IPS-NIHi7 (cell line): ENCODE measurements at regions not wholly inside any gene's neighbourhood (a gene's known extent, or its start where the extent isn't known, plus 50 kb on each side); places are given as distances from the start of the nearest gene placed in this dataset.
"Not testable (repeated sequence)": the region's sequence is repeated elsewhere in the genome, so short reads cannot be mapped to it uniquely, and the experiment has no call there.

Experiments
- DNase-seq: peaks from one replicate; pipeline ENCODE4 v3.0.0; 2012; ENCODE audit warnings: mixed read lengths; ENCODE audit errors: extremely low spot score

DNA sequence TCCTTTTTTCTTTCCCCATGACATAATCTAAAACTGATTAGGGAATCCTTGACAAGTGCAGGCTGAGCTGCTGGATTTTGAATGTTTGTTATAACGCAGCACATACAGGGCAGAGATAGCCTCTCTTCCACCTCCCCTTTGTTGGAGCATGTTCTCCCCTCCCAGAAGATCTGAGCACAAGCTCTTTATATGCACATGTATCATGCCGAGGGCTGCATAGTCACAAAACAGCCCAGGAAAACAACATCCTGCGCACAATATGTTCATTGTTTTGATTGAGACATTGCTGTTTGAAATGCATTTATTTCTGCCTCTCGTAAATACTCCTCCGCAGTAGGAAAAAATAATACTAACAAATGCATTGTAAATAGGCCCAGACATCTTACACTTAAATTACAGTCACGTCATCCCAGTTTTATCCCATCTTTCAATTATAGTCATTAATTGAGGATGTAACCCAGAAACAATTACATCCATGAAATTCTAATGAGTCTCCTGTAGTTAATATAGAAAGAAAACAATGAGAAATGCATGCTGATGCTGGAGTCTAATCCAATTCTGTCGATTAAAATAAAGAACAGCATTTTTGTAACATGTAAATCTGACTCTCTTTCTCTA, 401.8 kb downstream of the BTG1 start:
- no peak for DNase-seq

DNA sequence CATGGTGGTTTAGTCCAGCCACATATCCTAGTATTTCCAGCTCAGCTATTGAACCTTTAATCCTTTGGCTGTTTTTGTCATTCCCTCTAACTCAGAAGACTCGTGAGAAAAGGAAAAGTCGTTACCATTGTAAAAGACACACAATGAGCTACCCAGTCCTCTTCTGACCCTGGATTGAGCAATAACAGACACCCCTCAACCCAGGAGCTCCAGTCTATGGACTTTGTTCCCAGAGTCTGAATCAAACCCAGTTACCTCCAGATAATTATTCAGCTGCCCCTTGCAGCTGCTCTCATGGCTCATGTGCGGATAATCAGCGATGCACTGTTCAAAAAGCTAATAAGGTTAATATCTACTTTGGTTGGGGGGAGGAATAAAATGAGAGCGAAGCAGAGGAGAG, 402.4 kb downstream of the BTG1 start:
- DNase-seq, result no peak

DNA sequence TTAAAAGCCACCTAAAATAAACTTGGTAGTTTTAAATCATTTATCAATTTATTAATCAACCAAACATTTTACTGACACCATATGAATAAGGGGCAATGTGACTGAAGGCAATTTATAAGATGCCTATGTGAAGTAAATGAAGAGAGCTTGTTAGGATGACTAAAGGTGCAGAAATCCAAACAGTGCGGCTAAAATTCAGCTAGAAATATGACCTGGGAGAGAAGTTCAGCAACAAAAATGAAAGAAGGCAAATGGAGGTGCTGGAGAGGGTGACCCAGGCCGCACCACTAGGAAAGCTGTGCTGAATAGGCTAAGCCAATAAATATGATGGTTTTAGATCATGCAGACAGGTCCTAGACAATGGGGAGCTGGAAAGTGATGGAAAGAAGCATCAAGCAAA, 403.7 kb downstream of the BTG1 start:
- no peak for DNase-seq

DNA sequence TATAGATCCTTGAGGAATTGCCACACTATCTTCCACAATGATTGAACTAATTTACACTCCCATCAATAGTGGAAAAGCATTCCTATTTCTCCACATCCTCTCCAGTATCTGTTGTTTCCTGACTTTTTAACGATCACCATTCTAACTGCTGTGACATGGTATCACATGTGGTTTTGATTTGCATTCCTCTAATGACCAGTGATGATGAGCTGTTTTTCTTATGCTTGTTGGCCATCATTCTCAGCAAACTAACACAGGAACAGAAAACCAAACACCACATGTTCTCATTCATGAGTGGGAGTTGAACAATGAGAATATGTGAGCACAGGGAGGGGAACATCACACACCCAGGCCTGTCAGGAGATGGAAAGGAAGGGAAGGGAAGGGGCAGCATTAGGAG, 411.8 kb downstream of the BTG1 start:
- not testable (repeated sequence) for DNase-seq

DNA sequence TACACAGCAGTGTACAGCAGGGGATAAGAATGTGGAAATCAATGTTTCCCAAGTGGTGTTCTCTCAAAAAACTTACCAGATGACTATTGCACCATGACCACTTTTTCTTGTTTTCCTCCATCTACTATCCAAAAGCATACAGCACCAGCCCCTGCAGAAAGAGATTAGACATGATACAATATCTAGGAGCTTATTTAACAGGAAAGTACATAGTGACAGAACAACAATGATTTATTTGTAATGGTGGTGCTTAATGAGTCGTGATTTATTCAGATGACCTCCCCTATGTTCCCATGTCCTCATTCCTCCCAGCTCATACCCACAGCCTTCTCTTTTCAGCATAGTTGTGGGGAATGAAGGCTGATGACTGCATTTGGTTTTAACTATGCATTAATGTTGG, 413.6 kb downstream of the BTG1 start:
- DNase-seq, result no peak

DNA sequence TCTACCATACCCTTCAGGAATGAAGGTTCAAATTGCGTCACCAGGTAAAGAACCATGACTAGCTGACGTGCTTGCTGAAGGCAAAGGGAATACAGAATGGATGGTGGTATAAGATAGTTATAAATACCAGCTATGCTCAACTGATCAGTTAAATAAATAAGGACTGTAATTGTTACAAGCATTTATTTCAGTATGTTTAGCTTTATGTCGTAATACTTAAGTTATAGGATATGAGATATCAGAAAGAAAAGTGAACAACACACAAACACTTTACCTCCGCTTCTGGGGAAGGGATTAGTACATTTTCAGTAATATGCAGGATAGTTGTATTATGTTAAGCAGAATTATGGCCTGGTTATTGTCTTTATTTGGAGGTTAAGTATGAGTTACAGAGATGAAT, 416.1 kb downstream of the BTG1 start:
- no peak for DNase-seq

DNA sequence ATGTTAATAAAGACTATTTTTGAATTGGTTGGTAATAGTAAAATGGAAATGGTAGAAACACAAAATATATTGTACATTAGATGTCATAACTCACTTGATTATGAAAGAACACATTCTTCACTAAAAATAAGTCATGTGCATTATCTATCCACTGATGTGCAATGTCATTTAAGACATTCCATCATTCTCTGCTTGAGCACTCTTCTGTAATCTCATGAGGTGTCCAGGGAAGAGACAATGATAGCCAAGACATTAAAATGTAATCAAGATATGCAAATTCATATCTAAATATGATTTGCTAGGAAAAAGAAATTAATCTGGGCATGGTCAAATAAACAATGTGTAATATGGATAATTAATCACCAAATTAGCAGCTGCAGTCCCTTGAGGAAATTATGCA, 422.5 kb downstream of the BTG1 start:
- DNase-seq, result no peak

DNA sequence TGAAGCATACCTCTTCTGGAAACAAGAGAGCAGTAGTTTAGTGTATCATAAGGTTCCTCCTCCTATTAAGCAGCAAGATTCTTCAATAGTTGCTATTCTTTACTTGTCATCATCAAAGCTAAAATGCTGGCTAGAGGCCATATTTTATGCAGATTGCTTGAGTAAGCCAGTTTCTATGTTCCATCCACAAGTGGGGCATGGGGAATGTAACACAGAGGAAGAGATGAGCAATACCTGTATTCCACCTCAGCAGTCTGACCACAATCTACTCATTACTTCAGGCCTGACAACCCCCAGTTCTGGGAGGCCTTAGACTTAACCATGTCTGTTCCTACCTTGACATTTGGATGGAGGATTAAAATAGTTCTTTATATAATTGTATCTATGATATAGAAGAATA, 423.6 kb downstream of the BTG1 start:
- DNase-seq, result no peak

DNA sequence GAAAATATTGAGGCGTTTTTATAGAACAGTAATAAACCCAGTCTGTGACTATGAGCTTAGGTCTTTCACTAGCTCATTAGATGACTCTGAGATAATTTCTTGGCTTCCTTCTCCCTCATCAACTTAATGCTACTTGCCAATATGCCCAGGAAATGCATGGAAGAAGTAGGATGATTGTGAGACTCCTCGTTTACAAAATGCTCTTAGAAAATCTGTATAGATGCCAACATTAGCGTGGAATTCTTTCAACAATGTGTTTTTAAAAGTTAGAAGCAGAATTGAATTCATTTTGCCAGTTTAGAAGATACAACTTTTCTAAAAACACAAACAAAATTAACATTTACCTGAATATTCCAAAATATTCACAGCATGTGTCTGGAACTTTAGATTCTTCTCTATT, 424.6 kb downstream of the BTG1 start:
- DNase-seq, result no peak

DNA sequence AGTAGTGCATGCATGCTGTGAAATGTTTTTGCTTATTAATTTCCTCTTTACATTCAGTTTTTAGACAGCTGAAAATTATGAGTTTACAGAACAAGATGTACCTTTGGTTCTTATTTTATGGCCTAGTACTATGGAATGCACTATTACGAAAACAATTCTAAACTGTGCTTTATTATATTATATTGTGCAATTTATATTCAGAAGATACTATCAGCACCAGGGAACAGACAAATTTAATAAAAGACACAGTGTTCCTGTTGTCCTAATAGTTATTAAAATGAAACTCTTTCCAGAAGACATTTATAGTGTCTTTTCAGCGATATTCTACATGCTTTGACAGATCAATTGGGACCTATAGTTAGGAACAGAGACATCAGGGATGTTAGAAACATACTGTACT, 427.3 kb downstream of the BTG1 start:
- DNase-seq, result no peak

DNA sequence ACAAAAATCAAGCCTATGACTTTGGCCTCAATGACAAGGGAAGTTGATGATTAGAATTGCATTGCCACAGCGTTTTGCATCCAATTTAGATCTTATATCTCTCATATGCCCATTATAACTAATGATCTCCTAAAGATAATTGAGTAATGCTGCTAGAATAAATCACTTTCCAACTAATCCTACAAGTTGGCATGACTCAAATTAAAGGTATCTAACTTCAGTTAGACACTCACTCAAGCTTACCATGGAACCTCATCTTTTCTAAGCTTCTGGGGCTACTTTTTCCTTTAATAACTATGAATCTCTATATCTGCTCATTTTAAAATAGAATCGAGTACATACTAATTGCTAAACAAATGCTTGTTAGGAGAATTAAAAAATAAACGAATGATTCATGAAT, 427.8 kb downstream of the BTG1 start:
- no peak for DNase-seq

DNA sequence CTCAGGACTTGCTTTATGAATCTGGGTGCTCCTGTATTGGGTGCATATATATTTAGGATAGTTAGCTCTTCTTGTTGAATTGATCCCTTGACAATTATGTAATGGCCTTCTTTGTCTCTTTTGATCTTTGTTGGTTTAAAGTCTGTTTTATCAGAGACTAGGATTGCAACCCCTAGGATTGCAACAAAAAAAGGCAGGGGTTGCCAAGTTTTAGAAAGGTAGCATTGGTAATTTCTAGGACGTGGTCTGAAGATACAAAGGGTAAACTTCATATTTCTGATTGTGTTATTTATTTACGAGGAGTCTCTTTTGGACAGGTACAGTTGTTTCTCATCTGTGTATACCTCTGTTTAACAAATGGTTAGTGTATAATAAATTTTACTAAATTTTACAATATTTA, 433.7 kb downstream of the BTG1 start:
- not testable (repeated sequence) for DNase-seq

DNA sequence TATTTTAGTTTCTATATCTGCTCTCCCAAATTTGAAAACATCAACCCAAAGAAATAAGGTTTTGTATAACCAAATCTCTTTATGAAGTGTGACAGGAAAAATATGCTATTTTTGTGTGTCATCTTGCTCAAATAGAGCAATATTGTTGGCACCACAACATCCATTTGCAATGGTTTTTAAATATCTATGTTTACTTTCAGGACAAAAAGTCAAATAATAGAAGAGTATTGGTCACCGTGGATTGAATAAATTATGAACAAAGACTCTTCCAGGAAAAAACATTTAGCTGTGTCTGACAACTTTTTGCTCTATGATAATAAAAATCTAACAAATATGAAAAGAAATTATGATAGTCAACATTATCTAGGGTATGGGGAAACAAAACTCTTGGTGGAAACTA, 439.2 kb downstream of the BTG1 start:
- no peak for DNase-seq

DNA sequence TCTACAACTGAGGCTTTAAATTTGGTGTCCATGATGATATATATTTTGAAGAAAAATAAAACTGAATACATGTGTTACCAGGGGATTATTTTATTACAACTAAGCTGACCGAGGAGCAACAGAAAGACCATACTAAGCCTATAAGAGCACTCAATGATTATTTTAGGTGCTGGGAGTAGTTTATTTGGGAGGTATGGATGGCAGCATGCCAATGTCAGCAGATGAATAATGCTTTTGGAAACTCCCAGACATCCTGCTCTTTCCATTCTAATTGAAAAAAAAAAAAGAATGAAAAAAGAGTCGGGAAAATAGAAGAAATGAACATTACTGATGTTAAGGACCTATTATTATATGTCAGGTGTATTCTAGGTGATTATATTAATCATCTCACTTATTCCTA, 441.2 kb downstream of the BTG1 start:
- no peak for DNase-seq

DNA sequence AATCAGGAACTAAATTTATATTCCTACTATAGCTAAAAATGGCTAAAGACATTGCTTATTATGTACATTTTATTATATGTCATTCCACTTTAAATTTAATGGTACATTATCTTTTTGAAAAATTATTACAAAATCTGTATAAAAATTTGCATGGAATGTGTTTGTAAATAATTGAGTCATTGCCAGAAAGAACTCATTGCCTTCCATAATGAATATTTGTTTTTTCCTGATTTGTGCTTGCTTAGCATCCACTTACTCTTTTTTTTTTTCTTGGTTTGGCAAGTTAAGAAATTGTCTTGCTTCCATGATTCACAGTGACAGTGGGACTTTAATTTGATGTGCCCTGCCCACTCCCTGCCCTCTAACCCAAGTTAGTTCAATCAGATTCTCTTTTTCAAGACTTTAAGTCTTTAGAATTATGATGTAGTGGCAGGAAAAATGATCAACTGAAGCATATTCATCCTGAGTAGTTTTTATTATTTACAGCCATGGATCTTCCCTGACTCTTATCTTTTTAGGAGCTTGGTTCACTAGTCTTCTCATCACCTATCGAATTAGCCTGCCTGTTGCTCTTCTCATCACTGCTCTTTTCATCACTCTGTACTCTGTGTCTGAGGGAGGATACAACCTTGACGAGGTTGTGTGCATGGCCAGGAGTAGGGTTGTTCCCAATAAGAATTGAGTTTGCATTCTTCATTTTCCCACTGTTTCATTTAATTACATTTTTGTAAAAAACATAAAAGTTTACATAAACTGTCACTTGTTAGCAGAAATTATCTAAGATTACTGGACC, 442.0 kb downstream of the BTG1 start:
- no peak for DNase-seq

DNA sequence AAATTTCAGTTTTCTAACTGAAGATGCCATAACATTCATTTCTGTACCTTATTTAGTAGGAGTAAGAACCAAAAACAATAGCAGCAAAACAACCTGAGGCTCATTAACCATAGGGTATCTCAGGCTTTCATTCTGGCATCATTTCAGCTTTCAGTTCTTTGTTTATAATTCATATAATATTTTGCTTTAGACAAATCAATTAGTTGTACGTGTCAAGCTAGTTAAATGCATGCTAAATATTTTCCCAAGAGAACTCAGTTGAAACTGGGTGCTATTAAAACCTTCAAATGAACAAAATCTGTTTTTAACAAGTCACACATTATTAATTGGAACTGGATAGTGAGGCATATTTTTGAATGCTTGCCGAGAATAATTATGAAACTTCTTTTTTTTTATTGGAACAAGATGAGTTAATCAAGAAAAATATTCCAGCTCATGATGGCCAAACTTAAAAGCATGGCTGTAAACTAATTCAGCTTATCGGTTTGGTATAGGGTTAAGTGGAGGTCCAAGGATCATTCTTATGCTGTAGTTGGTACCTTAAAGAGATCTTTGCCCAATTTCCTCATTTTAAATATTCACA, 442.7 kb downstream of the BTG1 start:
- no peak for DNase-seq

DNA sequence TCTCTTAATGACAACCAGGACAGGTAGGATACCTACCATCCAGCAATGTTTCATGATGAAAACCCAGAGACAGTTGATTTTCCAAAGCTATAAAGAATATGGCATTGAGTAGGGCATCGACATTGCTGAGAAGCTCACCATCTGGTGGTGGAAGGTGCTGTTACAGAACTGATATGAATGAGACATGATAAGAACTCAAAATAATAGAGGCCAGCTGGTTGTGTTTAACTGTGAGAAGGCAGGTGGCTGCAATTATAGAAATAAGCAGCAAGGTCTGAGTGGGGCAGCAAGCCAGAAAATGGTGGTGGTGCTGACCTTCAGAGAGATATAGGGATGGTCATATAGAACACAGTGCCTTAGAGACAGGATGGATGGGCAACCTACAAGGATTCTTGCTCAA, 449.7 kb downstream of the BTG1 start:
- no peak for DNase-seq

DNA sequence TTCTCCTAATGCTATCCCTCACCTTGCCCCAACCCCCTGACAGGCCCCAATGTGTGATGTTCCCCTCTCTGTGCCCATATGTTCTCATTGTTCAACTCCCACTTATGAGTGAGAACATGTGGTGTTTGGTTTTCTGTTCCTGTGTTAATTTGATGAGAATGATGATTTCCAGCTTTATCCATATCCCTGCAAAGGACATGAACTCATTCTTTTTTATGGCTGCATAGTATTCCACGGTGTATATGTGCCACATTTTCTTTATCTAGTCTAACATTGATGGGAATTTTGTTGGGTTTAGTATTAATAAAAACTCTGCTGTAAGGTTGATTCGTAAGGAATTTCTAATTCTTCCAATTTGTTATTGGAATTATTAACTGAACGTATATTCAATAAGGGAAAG, 450.2 kb downstream of the BTG1 start:
- DNase-seq, result not testable (repeated sequence)

DNA sequence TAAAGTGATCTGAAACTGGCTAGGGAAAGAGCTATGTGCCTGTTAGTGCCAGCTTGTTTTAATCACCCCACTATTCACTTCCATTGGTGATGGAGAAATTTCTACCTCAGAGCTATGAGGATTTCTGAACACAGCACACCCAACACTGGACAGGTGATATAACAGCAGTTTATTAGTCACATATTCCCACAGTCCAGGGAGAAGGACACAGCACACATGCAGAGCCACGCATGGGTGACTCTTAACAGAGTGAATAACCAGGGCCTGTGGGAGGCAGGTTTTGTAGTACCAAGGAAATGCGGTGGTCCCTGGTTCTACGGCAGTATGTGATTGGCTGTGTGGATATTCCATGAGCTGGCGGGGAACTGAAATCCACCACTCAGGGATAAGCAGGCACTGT, 455.1 kb downstream of the BTG1 start:
- no peak for DNase-seq

DNA sequence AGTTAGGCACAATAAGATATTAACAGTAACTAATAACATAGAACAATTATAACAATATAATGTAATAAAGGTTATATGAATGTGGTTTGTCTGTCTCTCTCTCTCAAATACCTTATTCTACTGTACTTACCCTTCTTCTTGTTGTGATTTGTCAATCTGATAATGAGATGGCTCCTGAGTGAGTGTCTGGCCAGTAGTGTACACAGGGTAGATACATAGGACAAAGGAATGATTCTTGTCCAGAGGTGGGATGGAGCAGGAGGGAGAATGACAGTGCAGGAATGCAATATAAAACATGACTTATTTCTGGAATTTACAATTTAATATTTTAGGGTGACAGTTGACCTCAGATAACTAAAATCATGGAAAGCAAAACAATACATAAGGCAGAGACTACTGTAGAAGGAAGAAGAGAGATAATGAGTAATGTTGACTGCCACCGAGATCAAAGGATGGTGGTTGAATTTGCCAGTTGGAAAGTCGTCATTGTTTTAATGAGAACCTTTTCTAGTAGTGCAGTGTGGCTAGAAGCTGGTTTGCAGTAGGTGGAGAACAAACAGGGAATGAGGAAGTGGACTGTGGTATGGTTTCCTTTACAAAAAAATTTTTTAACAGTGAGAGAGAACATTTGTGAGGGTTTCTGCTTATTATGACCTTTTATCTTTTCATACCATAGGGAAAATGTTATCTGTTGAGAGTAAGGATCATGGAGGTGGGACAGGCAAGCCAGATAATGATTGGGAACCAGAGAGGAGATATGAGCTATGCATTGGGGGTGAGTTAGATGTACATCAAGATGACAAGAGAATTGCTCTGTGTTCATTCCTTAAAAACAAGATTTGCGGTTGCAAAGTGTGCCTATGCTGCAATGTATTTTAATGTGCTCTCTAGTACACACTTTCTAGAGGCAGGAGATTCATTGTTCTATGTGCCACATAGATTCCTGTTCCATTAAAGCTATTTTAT, 458.3 kb downstream of the BTG1 start:
- DNase-seq, result no peak

DNA sequence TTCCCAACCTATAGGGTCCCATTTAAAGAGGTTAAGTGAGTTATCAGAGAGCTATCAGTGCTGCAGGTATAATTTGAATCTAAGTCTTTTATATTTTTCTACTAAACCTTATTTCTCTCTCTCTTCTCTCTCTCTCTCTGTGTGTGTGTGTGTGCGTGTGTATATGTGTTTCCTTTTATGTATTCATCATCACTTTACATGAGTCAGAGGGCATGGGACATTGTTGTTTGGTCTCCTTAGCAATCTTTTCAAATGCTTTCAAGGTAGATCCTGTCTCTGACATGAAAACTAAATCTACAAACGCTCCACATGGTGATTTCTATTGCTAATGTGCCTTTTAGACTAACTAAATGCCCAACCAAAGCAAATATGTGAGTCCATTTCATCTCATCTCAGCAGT, 459.7 kb downstream of the BTG1 start:
- DNase-seq, result no peak

DNA sequence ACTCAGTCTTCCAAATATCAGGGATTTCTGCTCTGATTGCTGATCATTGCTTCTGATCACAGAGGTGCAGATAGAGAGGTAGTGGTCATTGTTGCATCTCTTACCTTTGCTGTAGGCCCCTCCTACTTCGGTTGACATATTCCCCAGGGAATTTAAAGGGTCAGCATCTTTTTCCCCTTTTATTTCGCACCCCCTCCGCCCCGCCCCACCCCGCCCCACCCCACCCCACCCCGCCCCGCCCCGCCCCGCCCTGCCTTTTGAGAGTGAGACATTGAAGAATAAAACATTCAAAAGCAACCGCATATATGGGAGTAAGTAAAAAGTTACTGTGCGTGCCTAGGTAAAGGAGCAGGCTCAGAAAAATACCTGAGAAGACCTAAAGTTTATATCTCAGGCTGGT, 463.9 kb downstream of the BTG1 start:
- no peak for DNase-seq
